Right lobe of liver (tissue), 6 donors: ENCODE measurements at regions not wholly inside any gene's neighbourhood (a gene's known extent, or its start where the extent isn't known, plus 50 kb on each side); places are given as distances from the start of the nearest gene placed in this dataset.
"Not testable (repeated sequence)": the region's sequence is repeated elsewhere in the genome, so short reads cannot be mapped to it uniquely, and the experiment has no call there.

ENCODE experiments used
- ATAC-seq, 4 donors: fragments of 200-7000 bp; cut with Tn5 transposase; one replicate each; pipeline ENCODE4 v1.9.1; 2020; ENCODE audit warnings: mild to moderate bottlenecking in 4 of 4, moderate library complexity in 4 of 4
- DNase-seq, 3 donors: peaks; one replicate each; pipeline ENCODE4 v3.0.0-alpha.2; 2020
- H3K27ac ChIP-seq, 3 donors: fragments of 200-600 bp; one replicate each; pipeline ENCODE4 v1.8.0; 2022
- H3K27me3 ChIP-seq, 2 donors: fragments of 200-600 bp; one replicate each; pipeline ENCODE4 v1.8.0; 2022
- H3K36me3 ChIP-seq, 4 donors: fragments of 200-600 bp; sonication (generic) in 1 of 4; one replicate each; pipeline versions ENCODE4 v1.5.1 to v1.8.0; 2017 to 2022; ENCODE audit warnings: control low read depth in 1 of 4
- H3K4me1 ChIP-seq, 4 donors: fragments of 200-600 bp; sonication (generic) in 1 of 4; one replicate each; pipeline versions ENCODE4 v1.5.1 to v1.8.0; 2017 to 2022; ENCODE audit warnings: control low read depth in 1 of 4
- H3K4me3 ChIP-seq, 3 donors: fragments of 200-600 bp; one replicate each; pipeline ENCODE4 v1.8.0; 2022
- H3K9me3 ChIP-seq, 4 donors: fragments of 200-600 bp; sonication (generic) in 1 of 4; one replicate each; pipeline versions ENCODE4 v1.5.1 to v1.8.0; 2017 to 2022; ENCODE audit warnings: control low read depth in 1 of 4
- POLR2A ChIP-seq: fragments of 450-650 bp; IDR thresholded peaks from one replicate; pipeline ENCODE4 v1.6.1; 2017; ENCODE audit warnings: antibody characterized with exemption, mild to moderate bottlenecking
- WGBS: methylation state at CpG from one replicate; pipeline ENCODE4 v1.1.6; 2018; ENCODE audit warnings: low coverage, low lambda C conversion rate; ENCODE audit not compliant: insufficient coverage; ENCODE audit errors: missing lambda C conversion rate; 5-methylcytosine and 5-hydroxymethylcytosine counted together
- intact Hi-C, 2 donors: fragments of 100-400 bp; cut with DNase I; formaldehyde crosslinking; loops; one replicate each; pipeline versions ENCODE4 v1.11.2 to v1.14.1; 2022
- TF ChIP-seq, protein P1 (sequence below), 4 donors: fragments of 200-600 bp in 3 of 4; fragments of 450-650 bp in 1 of 4; IDR thresholded peaks; one replicate each; pipeline versions ENCODE4 v1.5.1 to v1.8.0; 2016 to 2022; ENCODE audit warnings: antibody characterized with exemption in 4 of 4, mild to moderate bottlenecking in 2 of 4
- donor health status: DM: no; HTN: yes; CAD: no.
- donor health status: DM: no; HTN: no; CAD: no.
- donor health status: DM: no; HTN: no; CAD: no.
- donor health status: DM: no; HTN: yes; CAD: no.
- donor health status: DM: no; HTN: yes; CAD: no.

DNA sequence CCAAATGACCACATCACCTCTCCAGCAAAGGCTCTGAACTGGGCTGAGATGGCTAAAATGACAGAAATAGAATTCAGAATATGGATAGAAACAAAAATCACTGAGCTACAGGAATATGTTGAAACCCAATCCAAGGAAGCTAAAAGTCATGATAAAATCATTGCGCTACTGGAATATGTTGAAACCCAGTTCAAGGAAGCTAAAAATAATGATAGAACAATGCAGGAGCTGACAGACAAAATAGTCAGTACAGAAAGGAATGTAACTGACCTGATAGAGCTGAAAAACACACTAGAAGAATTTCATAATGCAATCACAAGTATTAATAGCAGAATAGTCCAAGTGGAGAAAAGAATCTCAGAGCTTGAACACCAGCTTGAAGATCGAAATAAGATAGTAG is 394.9 kb upstream of the GRAMD2B start:
- Histone ChIP-seq H3K4me3 (no peak overlapping the region), H3K36me3 (no peaks in the 10 kb centered on the region), H3K4me1 (no peaks in the 10 kb centered on the region), H3K27me3 (no peaks in the 10 kb centered on the region), H3K27ac (no peak overlapping the region), H3K9me3 (no peaks in the 10 kb centered on the region)
- ATAC-seq (no peak), DNase-seq (no peak)
- whole genome bisulfite sequencing, result 93% methylated on average over 2 of the region's 2 CpGs
- intact Hi-C loops, result no loop called here
- TF ChIP-seq, protein P1, sequence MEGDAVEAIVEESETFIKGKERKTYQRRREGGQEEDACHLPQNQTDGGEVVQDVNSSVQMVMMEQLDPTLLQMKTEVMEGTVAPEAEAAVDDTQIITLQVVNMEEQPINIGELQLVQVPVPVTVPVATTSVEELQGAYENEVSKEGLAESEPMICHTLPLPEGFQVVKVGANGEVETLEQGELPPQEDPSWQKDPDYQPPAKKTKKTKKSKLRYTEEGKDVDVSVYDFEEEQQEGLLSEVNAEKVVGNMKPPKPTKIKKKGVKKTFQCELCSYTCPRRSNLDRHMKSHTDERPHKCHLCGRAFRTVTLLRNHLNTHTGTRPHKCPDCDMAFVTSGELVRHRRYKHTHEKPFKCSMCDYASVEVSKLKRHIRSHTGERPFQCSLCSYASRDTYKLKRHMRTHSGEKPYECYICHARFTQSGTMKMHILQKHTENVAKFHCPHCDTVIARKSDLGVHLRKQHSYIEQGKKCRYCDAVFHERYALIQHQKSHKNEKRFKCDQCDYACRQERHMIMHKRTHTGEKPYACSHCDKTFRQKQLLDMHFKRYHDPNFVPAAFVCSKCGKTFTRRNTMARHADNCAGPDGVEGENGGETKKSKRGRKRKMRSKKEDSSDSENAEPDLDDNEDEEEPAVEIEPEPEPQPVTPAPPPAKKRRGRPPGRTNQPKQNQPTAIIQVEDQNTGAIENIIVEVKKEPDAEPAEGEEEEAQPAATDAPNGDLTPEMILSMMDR (IDR thresholded peaks at IDR 0.05), result no peak
- TF ChIP-seq POLR2A, result no peak

DNA sequence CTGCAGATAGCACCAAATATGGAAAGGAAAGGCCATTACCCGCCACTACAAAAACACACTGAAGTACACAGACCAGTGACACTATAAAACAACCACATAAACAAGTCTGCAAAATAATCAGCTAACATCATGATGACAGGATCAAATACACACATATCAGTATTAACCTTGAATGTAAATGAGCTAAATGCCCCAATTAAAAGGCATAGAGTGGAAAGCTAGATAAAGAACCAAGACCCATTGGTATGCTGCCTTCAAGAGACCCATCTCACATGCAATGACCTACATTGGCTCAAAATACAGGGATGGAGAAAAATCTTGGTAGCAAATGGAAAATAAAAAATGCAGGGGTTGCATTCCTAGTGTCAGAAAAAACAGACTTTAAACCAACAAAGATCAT is 393.9 kb upstream of the GRAMD2B start:
- H3K9me3 ChIP-seq, ATAC-seq, H3K27ac ChIP-seq, H3K4me3 ChIP-seq, DNase-seq, intact Hi-C loops, H3K27me3 ChIP-seq, H3K4me1 ChIP-seq, H3K36me3 ChIP-seq: not testable (repeated sequence)
- 92% methylated on average over 1 of the region's 1 CpG for WGBS

DNA sequence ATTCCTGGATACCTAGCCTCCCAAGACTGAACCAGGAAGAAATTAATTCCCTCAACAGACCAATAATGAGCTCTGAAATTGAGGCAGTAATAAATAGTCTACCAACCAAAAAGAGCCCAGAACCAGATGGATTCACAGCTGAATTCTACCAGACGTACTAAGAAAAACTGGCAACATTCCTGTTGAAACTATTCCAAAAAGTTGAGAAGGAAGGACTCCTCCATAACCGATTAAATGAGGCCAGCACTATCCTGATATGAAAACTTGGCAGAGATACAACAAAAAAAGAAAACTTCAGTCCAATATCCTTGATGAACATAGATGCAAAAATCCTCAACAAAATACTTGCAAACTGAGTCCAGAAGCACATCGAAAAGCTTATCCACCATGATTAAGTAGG is 392.5 kb upstream of the GRAMD2B start:
- DNase-seq, result no peak
- Histone ChIP-seq H3K27ac (no peak overlapping the region), H3K4me1 (no peaks in the 10 kb centered on the region), H3K4me3 (no peak overlapping the region), H3K27me3 (no peaks in the 10 kb centered on the region), H3K9me3 (no peaks in the 10 kb centered on the region), H3K36me3 (no peaks in the 10 kb centered on the region)
- no peak for TF ChIP-seq POLR2A
- TF ChIP-seq, protein P1 (IDR thresholded peaks at IDR 0.05), result no peak
- WGBS, result 34% methylated on average over 3 of the region's 3 CpGs
- intact Hi-C loops, result no loop called here
- ATAC-seq, result no peak

DNA sequence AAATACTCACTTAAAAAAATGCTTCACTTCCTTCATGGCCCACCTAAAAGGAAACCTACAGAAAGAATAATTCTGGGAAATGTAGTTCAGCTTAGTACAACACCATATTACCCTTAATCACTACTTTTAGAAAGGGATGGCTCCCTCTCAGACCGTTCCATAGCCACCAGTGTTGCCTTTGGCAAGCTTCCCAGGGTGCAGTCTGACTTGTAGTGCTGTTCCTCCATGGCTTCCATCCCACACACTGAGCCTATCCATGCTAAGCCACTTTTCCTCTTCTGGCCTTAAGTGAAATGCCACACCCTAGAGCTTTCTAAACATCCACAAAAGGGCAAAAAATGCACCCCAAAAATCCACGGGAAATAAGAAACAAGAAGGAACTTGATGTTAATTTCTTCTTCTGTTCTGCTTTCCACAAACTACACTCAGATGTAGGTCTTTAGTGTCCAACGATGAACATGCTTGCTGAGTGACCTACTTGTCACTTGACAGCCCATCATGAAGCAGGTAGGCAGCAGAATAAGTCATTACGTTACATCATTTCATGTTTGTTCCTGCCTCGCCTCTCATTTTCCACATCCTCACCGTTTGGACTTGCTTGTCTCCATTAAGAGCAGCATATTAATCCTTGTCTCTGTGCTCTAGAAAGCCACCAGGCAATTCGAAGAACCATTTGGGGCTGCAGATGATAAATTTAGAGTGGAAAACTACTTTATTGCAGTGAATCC is 391.1 kb upstream of the GRAMD2B start:
- Histone ChIP-seq H3K36me3 (no peaks in the 10 kb centered on the region), H3K27me3 (no peaks in the 10 kb centered on the region), H3K9me3 (no peaks in the 10 kb centered on the region), H3K4me3 (no peak overlapping the region), H3K4me1 (no peaks in the 10 kb centered on the region), H3K27ac (no peak overlapping the region)
- intact Hi-C loops, result no loop called here
- TF ChIP-seq, protein P1 (IDR thresholded peaks at IDR 0.05), result no peak
- no peak for TF ChIP-seq POLR2A
- WGBS, result 58% methylated on average over 7 of the region's 7 CpGs
- ATAC-seq (peak in 2 of 4 donors; percentile 33 to 59), DNase-seq (peak in 1 of 3 donors; percentile 36)

DNA sequence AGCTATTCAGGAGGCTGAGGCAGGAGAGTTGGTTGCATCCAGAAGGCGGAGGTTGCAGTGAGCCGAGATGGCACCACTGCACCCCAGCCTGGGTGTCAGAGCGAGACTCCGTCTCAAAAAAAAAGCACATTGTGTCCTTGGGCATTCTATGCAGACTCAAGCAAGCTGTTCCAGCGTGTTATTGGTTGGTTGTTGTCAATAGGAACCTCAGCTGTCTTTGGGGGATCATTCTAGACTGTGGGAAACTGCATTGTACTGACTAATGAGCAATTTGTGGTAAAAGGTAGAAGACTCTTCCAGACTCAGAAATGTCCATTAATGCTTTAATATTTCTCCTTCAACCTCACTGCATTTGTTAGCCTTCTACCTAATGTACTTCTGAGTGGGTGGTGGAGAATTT is 379.5 kb upstream of the GRAMD2B start:
- H3K9me3 ChIP-seq, result no peaks in the 10 kb centered on the region
- no peak for DNase-seq
- H3K27ac ChIP-seq, result no peak overlapping the region
- H3K4me1 ChIP-seq, result no peaks in the 10 kb centered on the region
- no peak for ATAC-seq
- 83% methylated on average over 2 of the region's 5 CpGs for WGBS
- intact Hi-C loops, result no loop called here
- no peaks in the 10 kb centered on the region for H3K36me3 ChIP-seq
- no peak for TF ChIP-seq POLR2A
- TF ChIP-seq, protein P1 (IDR thresholded peaks at IDR 0.05), result no peak
- no peaks in the 10 kb centered on the region for H3K27me3 ChIP-seq
- no peak overlapping the region for H3K4me3 ChIP-seq
